Upper lobe of right lung (tissue), 1 donor: ENCODE measurements at regions not wholly inside any gene's neighbourhood (a gene's known extent, or its start where the extent isn't known, plus 50 kb on each side); places are given as distances from the start of the nearest gene placed in this dataset.

ENCODE experiments used
- ATAC-seq: fragments of 200-7000 bp; cut with Tn5 transposase; one replicate; pipeline ENCODE4 v1.9.1; 2020; ENCODE audit warnings: mild to moderate bottlenecking, moderate library complexity
- DNase-seq: peaks from one replicate; pipeline ENCODE4 v3.0.0-alpha.2; 2020
- H3K27ac ChIP-seq: fragments of 200-600 bp; one replicate; pipeline ENCODE4 v1.8.0; 2022
- H3K27me3 ChIP-seq: fragments of 200-600 bp; one replicate; pipeline ENCODE4 v1.8.0; 2022; ENCODE audit warnings: mild to moderate bottlenecking
- H3K36me3 ChIP-seq: fragments of 200-600 bp; one replicate; pipeline ENCODE4 v1.8.0; 2022
- H3K4me1 ChIP-seq: fragments of 200-600 bp; one replicate; pipeline ENCODE4 v1.8.0; 2022
- H3K4me3 ChIP-seq: fragments of 200-600 bp; one replicate; pipeline ENCODE4 v1.8.0; 2022; ENCODE audit warnings: mild to moderate bottlenecking
- H3K9me3 ChIP-seq: fragments of 200-600 bp; one replicate; pipeline ENCODE4 v1.8.0; 2022
- intact Hi-C: fragments of 100-400 bp; cut with DNase I; formaldehyde crosslinking; loops from one replicate; pipeline ENCODE4 v1.11.0; 2022
- TF ChIP-seq, protein P1 (sequence below): fragments of 200-600 bp; IDR thresholded peaks from one replicate; pipeline ENCODE4 v1.8.0; 2022; ENCODE audit warnings: antibody characterized with exemption
- donor health status: DM: no; HTN: yes; CAD: no; lungs with severe emphysema.

DNA sequence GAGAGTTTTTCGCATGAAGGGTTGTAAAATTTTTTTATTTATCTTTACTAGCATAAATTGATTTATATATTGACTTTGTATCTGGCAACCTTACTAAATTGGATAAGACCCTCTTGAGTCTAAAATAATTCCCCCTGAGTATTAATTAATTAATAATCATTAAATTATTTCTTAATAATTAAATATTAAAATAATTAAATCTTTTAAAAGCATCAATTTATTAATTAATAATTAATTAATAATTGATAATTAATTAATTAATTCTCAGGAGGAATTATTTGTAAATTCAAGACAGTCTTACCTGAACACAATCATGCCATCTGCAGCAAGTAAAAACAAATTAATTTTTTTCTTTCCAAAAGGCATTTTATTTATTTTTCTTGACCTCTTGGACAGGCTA is 370.4 kb upstream of the PTPRD start:
- Histone ChIP-seq H3K36me3 (no peaks in the 10 kb centered on the region), H3K9me3 (no peaks in the 10 kb centered on the region), H3K27ac (no peak overlapping the region), H3K4me1 (no peaks in the 10 kb centered on the region), H3K27me3 (no peaks in the 10 kb centered on the region), H3K4me3 (no peak overlapping the region)
- TF ChIP-seq, protein P1, sequence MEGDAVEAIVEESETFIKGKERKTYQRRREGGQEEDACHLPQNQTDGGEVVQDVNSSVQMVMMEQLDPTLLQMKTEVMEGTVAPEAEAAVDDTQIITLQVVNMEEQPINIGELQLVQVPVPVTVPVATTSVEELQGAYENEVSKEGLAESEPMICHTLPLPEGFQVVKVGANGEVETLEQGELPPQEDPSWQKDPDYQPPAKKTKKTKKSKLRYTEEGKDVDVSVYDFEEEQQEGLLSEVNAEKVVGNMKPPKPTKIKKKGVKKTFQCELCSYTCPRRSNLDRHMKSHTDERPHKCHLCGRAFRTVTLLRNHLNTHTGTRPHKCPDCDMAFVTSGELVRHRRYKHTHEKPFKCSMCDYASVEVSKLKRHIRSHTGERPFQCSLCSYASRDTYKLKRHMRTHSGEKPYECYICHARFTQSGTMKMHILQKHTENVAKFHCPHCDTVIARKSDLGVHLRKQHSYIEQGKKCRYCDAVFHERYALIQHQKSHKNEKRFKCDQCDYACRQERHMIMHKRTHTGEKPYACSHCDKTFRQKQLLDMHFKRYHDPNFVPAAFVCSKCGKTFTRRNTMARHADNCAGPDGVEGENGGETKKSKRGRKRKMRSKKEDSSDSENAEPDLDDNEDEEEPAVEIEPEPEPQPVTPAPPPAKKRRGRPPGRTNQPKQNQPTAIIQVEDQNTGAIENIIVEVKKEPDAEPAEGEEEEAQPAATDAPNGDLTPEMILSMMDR, result no peak
- intact Hi-C loops, result no loop called here
- no peak for ATAC-seq
- no peak for DNase-seq

DNA sequence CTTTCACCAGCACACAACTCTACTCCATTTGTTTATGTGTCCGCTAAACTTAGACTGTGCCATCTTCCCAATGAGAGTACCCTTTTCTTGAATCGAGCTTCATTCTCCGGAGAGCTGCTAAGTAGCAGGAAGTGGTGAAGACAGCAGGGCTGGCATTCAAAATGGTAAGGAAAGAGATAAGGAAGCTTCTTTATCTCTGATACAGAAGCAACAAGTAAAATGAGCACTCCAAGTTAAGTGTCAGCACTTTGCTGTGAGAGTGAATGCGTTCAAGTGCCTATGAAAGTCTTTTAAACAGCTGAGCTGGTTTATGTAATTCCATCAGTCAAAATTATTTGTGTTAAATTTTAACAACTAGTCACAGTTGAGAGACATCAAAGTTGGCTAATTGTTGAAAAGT is 386.8 kb upstream of the PTPRD start:
- H3K27me3 ChIP-seq, result no peaks in the 10 kb centered on the region
- TF ChIP-seq, protein P1, result no peak
- no peak overlapping the region for H3K27ac ChIP-seq
- no peaks in the 10 kb centered on the region for H3K4me1 ChIP-seq
- no peaks in the 10 kb centered on the region for H3K36me3 ChIP-seq
- H3K9me3 ChIP-seq, result no peaks in the 10 kb centered on the region
- ATAC-seq (no peak), DNase-seq (no peak)
- H3K4me3 ChIP-seq, result no peak overlapping the region
- intact Hi-C loops, result no loop called here

DNA sequence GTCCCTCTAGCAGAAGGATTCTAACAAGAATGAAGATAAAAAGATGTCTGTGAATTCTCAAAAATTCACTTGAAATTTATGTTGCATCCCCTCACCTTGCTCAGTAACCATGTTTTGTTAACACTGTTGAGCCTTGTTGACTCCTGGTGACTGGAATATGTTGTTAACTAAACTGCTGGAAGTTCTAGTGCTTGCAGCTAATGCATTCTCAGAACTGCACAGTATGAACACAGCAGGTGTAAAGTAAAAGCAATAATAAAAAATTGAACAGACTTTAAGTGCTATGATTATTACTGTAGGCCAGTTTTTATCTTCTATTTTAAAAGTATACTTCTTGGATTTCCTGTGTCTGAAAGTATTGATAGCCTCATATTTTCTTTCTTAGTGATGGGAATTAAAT is 388.7 kb upstream of the PTPRD start:
- Histone ChIP-seq H3K27ac (no peak overlapping the region), H3K9me3 (no peaks in the 10 kb centered on the region), H3K4me3 (no peak overlapping the region), H3K27me3 (no peaks in the 10 kb centered on the region), H3K4me1 (no peaks in the 10 kb centered on the region), H3K36me3 (no peaks in the 10 kb centered on the region)
- TF ChIP-seq, protein P1, result no peak
- no peak for ATAC-seq
- no peak for DNase-seq
- intact Hi-C loops, result no loop called here

DNA sequence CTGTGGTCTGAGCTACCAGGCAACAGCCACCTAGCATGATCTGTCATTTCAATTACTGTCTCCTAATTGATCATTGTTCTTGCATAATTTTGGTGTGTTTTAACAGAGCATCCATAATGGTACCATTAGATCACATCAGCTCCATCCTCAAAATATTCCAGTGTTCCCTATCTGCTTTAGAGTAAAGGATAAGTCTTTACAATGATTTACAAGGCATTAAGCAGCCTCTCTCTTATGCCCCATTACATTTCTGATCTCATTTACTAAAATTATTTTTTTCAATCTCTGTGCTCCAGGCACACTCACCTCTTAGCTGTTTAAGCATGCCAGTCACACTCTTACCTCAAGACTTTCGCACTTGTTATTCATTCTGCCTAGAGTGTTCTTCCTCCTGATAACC is 389.9 kb upstream of the PTPRD start:
- Histone ChIP-seq H3K4me1 (no peaks in the 10 kb centered on the region), H3K27ac (no peak overlapping the region), H3K4me3 (no peak overlapping the region), H3K27me3 (no peaks in the 10 kb centered on the region), H3K36me3 (no peaks in the 10 kb centered on the region), H3K9me3 (no peaks in the 10 kb centered on the region)
- TF ChIP-seq, protein P1, result no peak
- intact Hi-C loops, result no loop called here
- no peak for ATAC-seq
- no peak for DNase-seq

DNA sequence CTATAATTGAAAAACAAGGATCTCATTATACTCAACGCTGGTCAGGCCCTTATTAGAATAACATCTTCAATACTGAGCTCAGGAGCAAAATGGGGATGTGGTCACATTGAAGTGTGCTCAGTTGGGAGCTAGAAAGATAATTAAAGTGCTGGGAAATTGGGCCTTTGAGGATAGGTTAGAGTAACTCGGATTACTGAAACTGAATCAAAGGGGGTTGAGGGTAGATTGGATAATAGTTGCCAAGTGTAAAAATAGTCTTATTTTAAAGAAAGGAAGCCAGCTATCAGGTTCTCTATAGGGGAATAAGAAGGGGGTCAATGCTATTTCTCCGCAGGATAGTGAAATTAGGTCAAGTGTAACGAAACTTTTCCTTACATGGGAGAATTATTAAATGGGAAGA is 391.0 kb upstream of the PTPRD start:
- no peaks in the 10 kb centered on the region for H3K36me3 ChIP-seq
- no peaks in the 10 kb centered on the region for H3K9me3 ChIP-seq

DNA sequence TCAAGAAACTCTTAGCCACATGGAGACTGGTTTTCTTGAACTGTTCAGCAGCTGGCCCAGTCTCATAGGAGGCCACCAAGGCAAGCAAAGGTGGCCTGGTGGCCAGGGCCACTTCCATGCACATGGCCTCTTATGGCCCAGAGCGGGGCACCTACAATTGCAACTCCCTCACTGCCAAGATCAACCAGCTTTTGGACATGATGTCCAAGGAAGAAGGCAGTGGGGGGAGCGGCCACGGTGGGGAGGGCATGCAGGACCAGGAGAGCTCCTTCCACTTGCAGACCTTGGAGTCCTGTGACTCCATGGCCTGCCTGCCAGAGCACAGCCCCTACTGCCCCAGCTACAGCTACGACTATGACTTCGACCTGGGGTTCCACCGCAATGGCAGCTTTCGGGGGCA is 398.9 kb upstream of the PTPRD start:
- ATAC-seq (no peak), DNase-seq (no peak)
- TF ChIP-seq, protein P1, result no peak
- peaks cover 5% of the 10 kb centered on the region for H3K9me3 ChIP-seq
- intact Hi-C loops, result no loop called here
- H3K36me3 ChIP-seq, result no peaks in the 10 kb centered on the region
- no peaks in the 10 kb centered on the region for H3K27me3 ChIP-seq
- no peaks in the 10 kb centered on the region for H3K4me1 ChIP-seq
- no peak overlapping the region for H3K27ac ChIP-seq
- no peak overlapping the region for H3K4me3 ChIP-seq

More for the DNA sequence above, 391.0 kb upstream of the PTPRD start:
- intact Hi-C loops, result no loop called here
- H3K27me3 ChIP-seq, result no peaks in the 10 kb centered on the region
- H3K4me1 ChIP-seq, result no peaks in the 10 kb centered on the region
- DNase-seq (no peak), ATAC-seq (no peak)
- H3K4me3 ChIP-seq, result no peak overlapping the region
- TF ChIP-seq, protein P1, result no peak
- no peak overlapping the region for H3K27ac ChIP-seq
